ENCODE measurements at regions not wholly inside any gene's neighbourhood (a gene's known extent, or its start where the extent isn't known, plus 50 kb on each side); places are given as distances from the start of the nearest gene placed in this dataset.

GRCh38 chr20:5377484-5377883 is 60.7 kb upstream of the PROKR2 start:
- DNase-seq: no peak

- no peak for DNase-seq
These were observed 59.5 kb upstream of the PROKR2 start for GRCh38 chr20:5376228-5376627.

- no peak for DNase-seq
These were observed 57.4 kb upstream of the PROKR2 start for GRCh38 chr20:5374171-5374570.

- no peak for DNase-seq
These were observed 55.6 kb upstream of the PROKR2 start for GRCh38 chr20:5372371-5372770.

- no peak for DNase-seq
These were observed 52.9 kb upstream of the PROKR2 start for GRCh38 chr20:5369629-5370028.

Measured in NK-92 treated with Interleukin-12 subunit alpha and Interleukin-12 subunit beta, amount 100 ng/mL, for 24 hours (cell line).